Spleen (tissue), 7 donors: ENCODE measurements at regions not wholly inside any gene's neighbourhood (a gene's known extent, or its start where the extent isn't known, plus 50 kb on each side); places are given as distances from the start of the nearest gene placed in this dataset.

Source experiments
- POLR2AphosphoS5 ChIP-seq, 3 donors: sonication (generic); formaldehyde crosslinking; IDR thresholded peaks; one replicate each; pipeline ENCODE4 v1.5.1; 2017; ENCODE audit warnings: antibody characterized with exemption in 3 of 3
- TF ChIP-seq, protein P1 (sequence below), 11 experiments: fragments of 200-600 bp in 7 of 11; fragments of 450-650 bp in 4 of 11; sonication (generic) in 4 of 11; IDR thresholded peaks in 8 of 11; conservative IDR thresholded peaks in 3 of 11; 1 replicate in 7 of 11; 2 replicates in 4 of 11; pipeline versions ENCODE4 v1.4.0 to v1.8.0; 2016 to 2021; ENCODE audit warnings: antibody characterized with exemption in 11 of 11, inconsistent platforms in 4 of 11, mild to moderate bottlenecking in 1 of 11
- donor health status: DM: no; HTN: no; CAD: no; lungs with moderate emphysema.
- donor health status: DM: no; HTN: no; CAD: no.
- donor health status: DM: no; HTN: no; CAD: no.

DNA sequence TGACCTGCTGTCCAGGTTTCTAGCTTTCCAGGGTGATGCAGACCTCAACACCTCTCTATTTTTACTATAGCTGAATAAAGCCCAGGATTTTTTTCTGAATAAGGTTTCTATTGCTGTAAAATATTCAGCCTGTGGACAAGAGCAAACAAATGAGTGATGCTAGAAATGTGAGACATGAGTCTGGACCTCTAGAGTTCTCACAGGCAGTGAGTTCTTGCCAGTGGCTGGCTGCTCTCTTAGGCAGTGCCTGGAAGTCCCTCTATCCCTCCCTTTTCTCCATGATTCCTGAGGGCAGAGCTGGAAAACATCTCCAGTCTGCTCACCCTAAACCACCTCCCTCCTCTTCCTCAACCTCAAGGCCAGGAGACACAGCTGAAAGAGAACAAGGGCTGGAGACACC is 793.8 kb upstream of the IGFBP3 start:
- TF ChIP-seq POLR2AphosphoS5 (IDR thresholded peaks at IDR 0.05): no peak
- TF ChIP-seq, protein P1, sequence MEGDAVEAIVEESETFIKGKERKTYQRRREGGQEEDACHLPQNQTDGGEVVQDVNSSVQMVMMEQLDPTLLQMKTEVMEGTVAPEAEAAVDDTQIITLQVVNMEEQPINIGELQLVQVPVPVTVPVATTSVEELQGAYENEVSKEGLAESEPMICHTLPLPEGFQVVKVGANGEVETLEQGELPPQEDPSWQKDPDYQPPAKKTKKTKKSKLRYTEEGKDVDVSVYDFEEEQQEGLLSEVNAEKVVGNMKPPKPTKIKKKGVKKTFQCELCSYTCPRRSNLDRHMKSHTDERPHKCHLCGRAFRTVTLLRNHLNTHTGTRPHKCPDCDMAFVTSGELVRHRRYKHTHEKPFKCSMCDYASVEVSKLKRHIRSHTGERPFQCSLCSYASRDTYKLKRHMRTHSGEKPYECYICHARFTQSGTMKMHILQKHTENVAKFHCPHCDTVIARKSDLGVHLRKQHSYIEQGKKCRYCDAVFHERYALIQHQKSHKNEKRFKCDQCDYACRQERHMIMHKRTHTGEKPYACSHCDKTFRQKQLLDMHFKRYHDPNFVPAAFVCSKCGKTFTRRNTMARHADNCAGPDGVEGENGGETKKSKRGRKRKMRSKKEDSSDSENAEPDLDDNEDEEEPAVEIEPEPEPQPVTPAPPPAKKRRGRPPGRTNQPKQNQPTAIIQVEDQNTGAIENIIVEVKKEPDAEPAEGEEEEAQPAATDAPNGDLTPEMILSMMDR (IDR thresholded peaks at IDR 0.05 in 8 of 11, conservative IDR thresholded peaks at IDR 0.05 in 3 of 11): no peak
